Osteocyte (in vitro differentiated cells): ENCODE measurements at regions not wholly inside any gene's neighbourhood (a gene's known extent, or its start where the extent isn't known, plus 50 kb on each side); places are given as distances from the start of the nearest gene placed in this dataset.

Source experiments
- DNase-seq: peaks from one replicate; pipeline ENCODE4 v3.0.0; 2021; ENCODE audit warnings: mixed read lengths; ENCODE audit not compliant: unreplicated experiment; ENCODE audit errors: extremely low spot score
- H3K27ac Mint-ChIP-seq: one replicate; pipeline ENCODE4 v1.8.0; 2021; ENCODE audit warnings: mild to moderate bottlenecking, mixed read lengths; ENCODE audit not compliant: unreplicated experiment
- H3K27me3 Mint-ChIP-seq: one replicate; pipeline ENCODE4 v1.8.0; 2021; ENCODE audit warnings: mixed read lengths; ENCODE audit not compliant: unreplicated experiment
- H3K36me3 Mint-ChIP-seq: one replicate; pipeline ENCODE4 v1.8.0; 2021; ENCODE audit warnings: mixed read lengths; ENCODE audit not compliant: unreplicated experiment
- H3K4me1 Mint-ChIP-seq: one replicate; pipeline ENCODE4 v1.8.0; 2021; ENCODE audit warnings: mixed read lengths; ENCODE audit not compliant: unreplicated experiment
- H3K4me3 Mint-ChIP-seq: one replicate; pipeline ENCODE4 v1.8.0; 2021; ENCODE audit warnings: mild to moderate bottlenecking, moderate library complexity, mixed read lengths; ENCODE audit not compliant: unreplicated experiment
- H3K9me3 Mint-ChIP-seq: one replicate; pipeline ENCODE4 v1.8.0; 2021; ENCODE audit warnings: mixed read lengths; ENCODE audit not compliant: unreplicated experiment
- CTCF ChIP-seq: fragments of 200-600 bp; sonication (generic); IDR thresholded peaks from 2 replicates; pipeline ENCODE4 v1.5.0; 2021; ENCODE audit warnings: antibody characterized with exemption, mild to moderate bottlenecking, moderate library complexity

- peaks cover 55% of the 10 kb centered on the region for H3K4me1 Mint-ChIP-seq
- no peaks in the 10 kb centered on the region for H3K9me3 Mint-ChIP-seq
- peak overlapping the region; percentile 66 for H3K27ac Mint-ChIP-seq
- no peak overlapping the region for H3K4me3 Mint-ChIP-seq
- no peaks in the 10 kb centered on the region for H3K27me3 Mint-ChIP-seq
- no peaks in the 10 kb centered on the region for H3K36me3 Mint-ChIP-seq
- no peak for TF ChIP-seq CTCF
- DNase-seq, result no peak
Observed at GRCh38 chr21:27132266-27132665, 165.4 kb upstream of the ADAMTS5 start.

GRCh38 chr21:27130154-27130553 is 163.3 kb upstream of the ADAMTS5 start:
- Mint-ChIP-seq H3K4me3 (no peak overlapping the region), H3K9me3 (no peaks in the 10 kb centered on the region), H3K36me3 (no peaks in the 10 kb centered on the region), H3K4me1 (peaks cover 45% of the 10 kb centered on the region), H3K27me3 (no peaks in the 10 kb centered on the region), H3K27ac (no peak overlapping the region)
- DNase-seq, result no peak
- no peak for TF ChIP-seq CTCF

GRCh38 chr21:27129694-27130093 is 162.8 kb upstream of the ADAMTS5 start:
- TF ChIP-seq CTCF, result no peak
- DNase-seq, result no peak
- no peaks in the 10 kb centered on the region for H3K9me3 Mint-ChIP-seq
- no peaks in the 10 kb centered on the region for H3K27me3 Mint-ChIP-seq
- no peak overlapping the region for H3K4me3 Mint-ChIP-seq
- no peaks in the 10 kb centered on the region for H3K36me3 Mint-ChIP-seq
- H3K4me1 Mint-ChIP-seq, result peaks cover 40% of the 10 kb centered on the region
- peak overlapping the region; percentile 24 for H3K27ac Mint-ChIP-seq

GRCh38 chr21:27129215-27129614 is 162.3 kb upstream of the ADAMTS5 start:
- no peak for DNase-seq
- peaks cover 36% of the 10 kb centered on the region for H3K4me1 Mint-ChIP-seq
- no peak overlapping the region for H3K4me3 Mint-ChIP-seq
- no peaks in the 10 kb centered on the region for H3K36me3 Mint-ChIP-seq
- peak overlapping the region; percentile 24 for H3K27ac Mint-ChIP-seq
- no peaks in the 10 kb centered on the region for H3K9me3 Mint-ChIP-seq
- no peak for TF ChIP-seq CTCF
- no peaks in the 10 kb centered on the region for H3K27me3 Mint-ChIP-seq

- Mint-ChIP-seq H3K27ac (no peak overlapping the region), H3K9me3 (no peaks in the 10 kb centered on the region), H3K27me3 (no peaks in the 10 kb centered on the region), H3K36me3 (no peaks in the 10 kb centered on the region), H3K4me1 (peaks cover 12% of the 10 kb centered on the region), H3K4me3 (no peak overlapping the region)
- no peak for TF ChIP-seq CTCF
- DNase-seq, result no peak
Observed at GRCh38 chr21:27126140-27126539, 159.3 kb upstream of the ADAMTS5 start.
